ENCODE measurements at regions not wholly inside any gene's neighbourhood (a gene's known extent, or its start where the extent isn't known, plus 50 kb on each side); places are given as distances from the start of the nearest gene placed in this dataset.

- no peak overlapping the region for H2BK5ac ChIP-seq (ENCODE audit: low read depth, low read length)
- no peaks in the 10 kb centered on the region for H3K79me2 ChIP-seq (ENCODE audit: control insufficient read depth in 1 of 2, insufficient read depth in 2 of 2, low read length in 2 of 2)
- no peak overlapping the region for H3K4me3 ChIP-seq (ENCODE audit: extremely low read depth in 1 of 4, insufficient read depth in 2 of 4, low read depth in 3 of 4, low read length in 4 of 4)
- H3K4ac ChIP-seq (replicated peaks; ENCODE audit: insufficient read length, low read depth, low read length): no peak overlapping the region
- no peak overlapping the region for H3K18ac ChIP-seq (ENCODE audit: extremely low read depth, low read length)
- H3K79me1 ChIP-seq (ENCODE audit: low read depth, low read length): no peaks in the 10 kb centered on the region; the same call in 1 of the 2 replicates
- no peak overlapping the region for H3K23ac ChIP-seq (ENCODE audit: insufficient read length)
- no peak overlapping the region for H3K14ac ChIP-seq (ENCODE audit: insufficient read length)
- H4K20me1 ChIP-seq (replicated peaks in 1 of 2; ENCODE audit: control insufficient read depth in 1 of 2, insufficient read depth in 2 of 2, low read length in 2 of 2): peaks cover 0 to 1% of the 10 kb centered on the region in 2 experiments
- WGBS, 2 experiments (ENCODE audit: extremely low coverage in 1 of 2, insufficient coverage in 1 of 2, insufficient read length in 1 of 2, insufficient replicate concordance in 2 of 2, low coverage in 1 of 2, low lambda C conversion rate in 2 of 2, missing lambda C conversion rate in 1 of 2): 93% methylated on average over 12 of the region's 15 CpGs; no CpG with 5 or more reads in 1 of the 2 experiments
- FAIRE-seq: no peak
- H3K9me3 ChIP-seq (ENCODE audit: insufficient read depth in 2 of 2, low read depth in 1 of 2, low read length in 1 of 2): no peaks in the 10 kb centered on the region
- no peak for DNase-seq (ENCODE audit: low read depth in 1 of 2, low spot score in 2 of 2)
- peaks cover 0 to 5% (median 3%) of the 10 kb centered on the region in 4 experiments; a peak in 3 of 7 replicates for H3K4me1 ChIP-seq (replicated peaks in 1 of 4; ENCODE audit: control insufficient read depth in 3 of 4, insufficient read depth in 4 of 4, low read length in 3 of 4)
- H2AFZ ChIP-seq (ENCODE audit: low read length): no peak overlapping the region
- H3K36me3 ChIP-seq (ENCODE audit: control insufficient read depth in 2 of 4, insufficient read depth in 4 of 4, low read length in 3 of 4): no peaks in the 10 kb centered on the region
- H2BK120ac ChIP-seq (replicated peaks; ENCODE audit: low read depth, low read length): no peak overlapping the region
- no peak overlapping the region for H3K56ac ChIP-seq (replicated peaks; ENCODE audit: insufficient read length, low read depth, low read length)
- no peak overlapping the region for H3K4me2 ChIP-seq (ENCODE audit: insufficient read depth in 1 of 2, low read depth in 2 of 2, low read length in 2 of 2)
- H3K27me3 ChIP-seq (replicated peaks in 1 of 4; ENCODE audit: control insufficient read depth in 3 of 4, extremely low read depth in 1 of 4, insufficient read depth in 3 of 4, low read length in 3 of 4): peaks cover 0 to 7% (median 0%) of the 10 kb centered on the region in 4 experiments; a peak in 2 of 7 replicates
- no peak overlapping the region for H2AK5ac ChIP-seq (ENCODE audit: low read depth, low read length)
- H2BK20ac ChIP-seq (ENCODE audit: low read length): no peak overlapping the region
- no peak overlapping the region for H4K8ac ChIP-seq (ENCODE audit: extremely low read depth, insufficient read depth, low read length)
- no peak overlapping the region for H4K91ac ChIP-seq (replicated peaks; ENCODE audit: insufficient read length, low read length)
- peaks cover 4% of the 10 kb centered on the region; the same call in 1 of the 2 replicates for H3K23me2 ChIP-seq (ENCODE audit: low read depth, low read length)
- POLR2A ChIA-PET (ENCODE audit: partially characterized antibody): no interaction called here
- H2BK15ac ChIP-seq (ENCODE audit: low read length): no peak overlapping the region
- no peak overlapping the region for H2BK12ac ChIP-seq (ENCODE audit: low read depth, low read length)
- no peak overlapping the region for H3K27ac ChIP-seq (ENCODE audit: low read depth, low read length)
- no peak overlapping the region for H4K5ac ChIP-seq (ENCODE audit: insufficient read length, low read depth, low read length)
- CTCF ChIA-PET (ENCODE audit: partially characterized antibody): no interaction called here
- no peak overlapping the region for H3K9ac ChIP-seq (replicated peaks in 1 of 4; ENCODE audit: extremely low read depth in 1 of 4, low read depth in 3 of 4, low read length in 3 of 4)
- TF ChIP-seq NRF1 (IDR thresholded peaks at IDR 0.05; ENCODE audit: low read depth, low read length): no peak
These were observed 181.3 kb downstream of the IGLL1 start for GRCh38 chr22:23398701-23399366.

Data from H1 (cell line).